MV-4-11 (cell line): ENCODE measurements at regions not wholly inside any gene's neighbourhood (a gene's known extent, or its start where the extent isn't known, plus 50 kb on each side); places are given as distances from the start of the nearest gene placed in this dataset.

Experiments used
- DNase-seq: peaks from one replicate; lab custom pipeline; 2025; lab: John Stamatoyannopoulos, UW

- DNase-seq: no peak
Measured at GRCh38 chr18:55120896-55121295, 161.6 kb upstream of the CCDC68 start.

- no peak for DNase-seq
Measured at GRCh38 chr18:55119434-55119833, 160.2 kb upstream of the CCDC68 start.

GRCh38 chr18:55119016-55119415, 159.8 kb upstream of the CCDC68 start:
- no peak for DNase-seq

GRCh38 chr18:55116863-55117262, 157.6 kb upstream of the CCDC68 start:
- no peak for DNase-seq

- no peak for DNase-seq
Measured at GRCh38 chr18:55115606-55116005, 156.3 kb upstream of the CCDC68 start.

GRCh38 chr18:55114876-55115275, 155.6 kb upstream of the CCDC68 start:
- no peak for DNase-seq

GRCh38 chr18:55113800-55114199, 154.5 kb upstream of the CCDC68 start:
- no peak for DNase-seq

GRCh38 chr18:55111271-55111670, 152.0 kb upstream of the CCDC68 start:
- no peak for DNase-seq

GRCh38 chr18:55110436-55110835, 151.2 kb upstream of the CCDC68 start:
- no peak for DNase-seq

GRCh38 chr18:55109818-55110414, 150.7 kb upstream of the CCDC68 start:
- DNase-seq: no peak

GRCh38 chr18:55106906-55107305, 147.6 kb upstream of the CCDC68 start:
- DNase-seq: no peak

- DNase-seq: no peak
Measured at GRCh38 chr18:55106466-55106865, 147.2 kb upstream of the CCDC68 start.

GRCh38 chr18:55105873-55106272, 146.6 kb upstream of the CCDC68 start:
- no peak for DNase-seq

GRCh38 chr18:55102958-55103456, 143.7 kb upstream of the CCDC68 start:
- DNase-seq: no peak

GRCh38 chr18:55102501-55102900, 143.2 kb upstream of the CCDC68 start:
- DNase-seq: no peak

- DNase-seq: no peak
Measured at GRCh38 chr18:55101458-55101824, 142.2 kb upstream of the CCDC68 start.

GRCh38 chr18:55100817-55101457, 141.7 kb upstream of the CCDC68 start:
- peak; percentile 6 for DNase-seq

GRCh38 chr18:55097456-55098170, 138.4 kb upstream of the CCDC68 start:
- no peak for DNase-seq

GRCh38 chr18:55096263-55096951, 137.1 kb upstream of the CCDC68 start:
- DNase-seq: peak; percentile 54

GRCh38 chr18:55095584-55095983, 136.3 kb upstream of the CCDC68 start:
- DNase-seq: no peak

GRCh38 chr18:55093808-55094207, 134.5 kb upstream of the CCDC68 start:
- DNase-seq: no peak

- peak; percentile 72 for DNase-seq
Measured at GRCh38 chr18:55093295-55093694, 134.0 kb upstream of the CCDC68 start.

GRCh38 chr18:55092166-55092565, 132.9 kb upstream of the CCDC68 start:
- no peak for DNase-seq
